PC-9 (cell line): ENCODE measurements at regions not wholly inside any gene's neighbourhood (a gene's known extent, or its start where the extent isn't known, plus 50 kb on each side); places are given as distances from the start of the nearest gene placed in this dataset.

Source experiments
- BruUV-seq: library from RNA; stranded (reverse); fragments of 400-500 nt; replicated peaks from 2 replicates; lab custom pipeline; 2021; lab: Mats Ljungman, UMichigan
- CTCF ChIA-PET: fragments of 300-600 bp; sonication (Branson Sonifier 250); formaldehyde crosslinking; loops from one replicate; lab custom pipeline; 2022; ENCODE audit warnings: antibody characterized with exemption; lab: Charles Lee
- POLR2A ChIA-PET: fragments of 300-600 bp; sonication (Branson Sonifier 250); formaldehyde crosslinking; loops from one replicate; lab custom pipeline; 2022; ENCODE audit warnings: antibody characterized with exemption; ENCODE audit not compliant: unreplicated experiment; lab: Charles Lee
- DNase-seq, 2 experiments: peaks; one replicate each; pipeline versions ENCODE4 v3.0.0 to v3.0.0-alpha.2; 2015 to 2022; ENCODE audit warnings: mixed read lengths in 1 of 2
- H2AFZ ChIP-seq: fragments of 200-600 bp; sonication (generic); 2 replicates; pipeline ENCODE4 v1.8.1; 2017; ENCODE audit warnings: antibody characterized with exemption
- H3F3A ChIP-seq: fragments of 200-600 bp; sonication (generic); 2 replicates; pipeline ENCODE4 v1.8.1; 2017; ENCODE audit warnings: antibody characterized with exemption, mild to moderate bottlenecking, low read depth; ENCODE audit not compliant: insufficient read depth
- H3K27ac ChIP-seq: fragments of 200-600 bp; sonication (generic); 2 replicates; pipeline ENCODE4 v1.6.1; 2016; ENCODE audit warnings: mixed run types
- H3K27me3 ChIP-seq: fragments of 200-600 bp; sonication (generic); 2 replicates; pipeline ENCODE4 v1.6.1; 2016; ENCODE audit warnings: low read depth, mixed run types; ENCODE audit not compliant: insufficient read depth
- H3K36me3 ChIP-seq: fragments of 200-600 bp; sonication (generic); 2 replicates; pipeline ENCODE4 v1.6.1; 2016; ENCODE audit warnings: low read depth, mixed run types
- H3K4me1 ChIP-seq: fragments of 200-600 bp; sonication (generic); replicated peaks from 2 replicates; pipeline ENCODE4 v1.6.1; 2016; ENCODE audit warnings: mixed run types; ENCODE audit not compliant: insufficient read depth
- H3K4me2 ChIP-seq: fragments of 200-600 bp; sonication (generic); 2 replicates; pipeline ENCODE4 v1.6.1; 2017; ENCODE audit warnings: mixed run types
- H3K4me3 ChIP-seq: fragments of 200-600 bp; sonication (generic); 2 replicates; pipeline ENCODE4 v1.6.1; 2016; ENCODE audit warnings: mixed run types
- H3K79me2 ChIP-seq: fragments of 200-600 bp; sonication (generic); 2 replicates; pipeline ENCODE4 v1.6.1; 2017; ENCODE audit warnings: low read depth, mixed run types
- H3K9me2 ChIP-seq: fragments of 200-600 bp; sonication (generic); 2 replicates; pipeline ENCODE4 v1.8.1; 2017; ENCODE audit warnings: mild to moderate bottlenecking; ENCODE audit not compliant: insufficient read depth
- H3K9me3 ChIP-seq: fragments of 200-600 bp; sonication (generic); 2 replicates; pipeline ENCODE4 v1.8.1; 2016; ENCODE audit warnings: low read depth; ENCODE audit not compliant: insufficient read depth
- H4K20me1 ChIP-seq: fragments of 200-600 bp; sonication (generic); 2 replicates; pipeline ENCODE4 v1.8.1; 2017; ENCODE audit not compliant: insufficient read depth
- CTCF ChIP-seq: fragments of 200-600 bp; sonication (generic); conservative IDR thresholded peaks from 2 replicates; pipeline ENCODE4 v1.6.1; 2017; ENCODE audit warnings: mixed run types, antibody characterized with exemption, mild to moderate bottlenecking, moderate library complexity
- EZH2 ChIP-seq: fragments of 200-600 bp; sonication (generic); IDR thresholded peaks from 2 replicates; pipeline ENCODE4 v1.8.0; 2017; ENCODE audit warnings: antibody characterized with exemption, low read depth
- intact Hi-C: fragments of 100-400 bp; cut with micrococcal nuclease; formaldehyde crosslinking; loops from one replicate; pipeline ENCODE4 v1.10.0; 2022; ENCODE audit not compliant: unreplicated experiment

- POLR2A ChIA-PET: no interaction called here
- H3K9me2 ChIP-seq: no peaks in the 10 kb centered on the region
- no peaks in the 10 kb centered on the region for H3K36me3 ChIP-seq
- intact Hi-C loops: no loop called here
- TF ChIP-seq EZH2 (no peak), CTCF (no peak)
- CTCF ChIA-PET: no interaction called here
- no peaks in the 10 kb centered on the region for H3K4me1 ChIP-seq
- no peaks in the 10 kb centered on the region for H3K79me2 ChIP-seq
- H4K20me1 ChIP-seq: no peaks in the 10 kb centered on the region; the same call in 1 of the 2 replicates
- no peaks in the 10 kb centered on the region for H3F3A ChIP-seq
- no peak overlapping the region for H3K4me3 ChIP-seq
- no peaks in the 10 kb centered on the region for H3K9me3 ChIP-seq
- H2AFZ ChIP-seq: no peak overlapping the region
- DNase-seq: no peak
- peaks cover 56% of the 10 kb centered on the region for H3K27me3 ChIP-seq
- H3K4me2 ChIP-seq: no peak overlapping the region
- BruUV-seq: no TSS peak
- no peak overlapping the region for H3K27ac ChIP-seq
Measured at GRCh38 chr20:60313191-60313590, 355.0 kb downstream of the CDH26 start.

GRCh38 chr20:60313614-60314013 lies 355.4 kb downstream of the CDH26 start:
- DNase-seq: no peak
- TF ChIP-seq EZH2: no peak
- no peak for TF ChIP-seq CTCF
- intact Hi-C loops: no loop called here
- Histone ChIP-seq H3K4me2 (no peak overlapping the region), H3K4me3 (no peak overlapping the region), H3F3A (no peaks in the 10 kb centered on the region), H3K9me2 (no peaks in the 10 kb centered on the region), H4K20me1 (no peaks in the 10 kb centered on the region; the same call in 1 of the 2 replicates), H2AFZ (no peak overlapping the region), H3K4me1 (no peaks in the 10 kb centered on the region), H3K36me3 (no peaks in the 10 kb centered on the region), H3K27me3 (peaks cover 56% of the 10 kb centered on the region), H3K9me3 (no peaks in the 10 kb centered on the region), H3K27ac (no peak overlapping the region), H3K79me2 (no peaks in the 10 kb centered on the region)
- ChIA-PET CTCF (no interaction called here), POLR2A (no interaction called here)
- no TSS peak for BruUV-seq

GRCh38 chr20:60314727-60315126 lies 356.5 kb downstream of the CDH26 start:
- H3K36me3 ChIP-seq: no peaks in the 10 kb centered on the region
- peaks cover 56% of the 10 kb centered on the region for H3K27me3 ChIP-seq
- POLR2A ChIA-PET: no interaction called here
- intact Hi-C loops: no loop called here
- H3F3A ChIP-seq: no peaks in the 10 kb centered on the region
- H3K4me1 ChIP-seq: no peaks in the 10 kb centered on the region
- H3K27ac ChIP-seq: no peak overlapping the region
- CTCF ChIA-PET: no interaction called here
- no peak overlapping the region for H3K4me3 ChIP-seq
- no peak overlapping the region for H2AFZ ChIP-seq
- H4K20me1 ChIP-seq: no peaks in the 10 kb centered on the region; the same call in 1 of the 2 replicates
- no peaks in the 10 kb centered on the region for H3K79me2 ChIP-seq
- DNase-seq: no peak
- no peaks in the 10 kb centered on the region for H3K9me2 ChIP-seq
- BruUV-seq: no TSS peak
- no peak for TF ChIP-seq CTCF
- TF ChIP-seq EZH2: no peak
- H3K4me2 ChIP-seq: no peak overlapping the region
- no peaks in the 10 kb centered on the region for H3K9me3 ChIP-seq
